ENCODE measurements at regions not wholly inside any gene's neighbourhood (a gene's known extent, or its start where the extent isn't known, plus 50 kb on each side); places are given as distances from the start of the nearest gene placed in this dataset.

- TF ChIP-seq, protein P1, sequence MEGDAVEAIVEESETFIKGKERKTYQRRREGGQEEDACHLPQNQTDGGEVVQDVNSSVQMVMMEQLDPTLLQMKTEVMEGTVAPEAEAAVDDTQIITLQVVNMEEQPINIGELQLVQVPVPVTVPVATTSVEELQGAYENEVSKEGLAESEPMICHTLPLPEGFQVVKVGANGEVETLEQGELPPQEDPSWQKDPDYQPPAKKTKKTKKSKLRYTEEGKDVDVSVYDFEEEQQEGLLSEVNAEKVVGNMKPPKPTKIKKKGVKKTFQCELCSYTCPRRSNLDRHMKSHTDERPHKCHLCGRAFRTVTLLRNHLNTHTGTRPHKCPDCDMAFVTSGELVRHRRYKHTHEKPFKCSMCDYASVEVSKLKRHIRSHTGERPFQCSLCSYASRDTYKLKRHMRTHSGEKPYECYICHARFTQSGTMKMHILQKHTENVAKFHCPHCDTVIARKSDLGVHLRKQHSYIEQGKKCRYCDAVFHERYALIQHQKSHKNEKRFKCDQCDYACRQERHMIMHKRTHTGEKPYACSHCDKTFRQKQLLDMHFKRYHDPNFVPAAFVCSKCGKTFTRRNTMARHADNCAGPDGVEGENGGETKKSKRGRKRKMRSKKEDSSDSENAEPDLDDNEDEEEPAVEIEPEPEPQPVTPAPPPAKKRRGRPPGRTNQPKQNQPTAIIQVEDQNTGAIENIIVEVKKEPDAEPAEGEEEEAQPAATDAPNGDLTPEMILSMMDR (IDR thresholded peaks at IDR 0.05; ENCODE audit: low read depth, low read length, missing input control) = no peak
- TF ChIP-seq REST (IDR thresholded peaks at IDR 0.05) = no peak
- TF ChIP-seq, protein P2, sequence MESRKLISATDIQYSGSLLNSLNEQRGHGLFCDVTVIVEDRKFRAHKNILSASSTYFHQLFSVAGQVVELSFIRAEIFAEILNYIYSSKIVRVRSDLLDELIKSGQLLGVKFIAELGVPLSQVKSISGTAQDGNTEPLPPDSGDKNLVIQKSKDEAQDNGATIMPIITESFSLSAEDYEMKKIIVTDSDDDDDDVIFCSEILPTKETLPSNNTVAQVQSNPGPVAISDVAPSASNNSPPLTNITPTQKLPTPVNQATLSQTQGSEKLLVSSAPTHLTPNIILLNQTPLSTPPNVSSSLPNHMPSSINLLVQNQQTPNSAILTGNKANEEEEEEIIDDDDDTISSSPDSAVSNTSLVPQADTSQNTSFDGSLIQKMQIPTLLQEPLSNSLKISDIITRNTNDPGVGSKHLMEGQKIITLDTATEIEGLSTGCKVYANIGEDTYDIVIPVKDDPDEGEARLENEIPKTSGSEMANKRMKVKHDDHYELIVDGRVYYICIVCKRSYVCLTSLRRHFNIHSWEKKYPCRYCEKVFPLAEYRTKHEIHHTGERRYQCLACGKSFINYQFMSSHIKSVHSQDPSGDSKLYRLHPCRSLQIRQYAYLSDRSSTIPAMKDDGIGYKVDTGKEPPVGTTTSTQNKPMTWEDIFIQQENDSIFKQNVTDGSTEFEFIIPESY (IDR thresholded peaks at IDR 0.05) = no peak
- TF ChIP-seq RAD21 (IDR thresholded peaks at IDR 0.05) = no peak
- TF ChIP-seq RXRA (IDR thresholded peaks at IDR 0.05) = no peak
- TF ChIP-seq, protein P3, sequence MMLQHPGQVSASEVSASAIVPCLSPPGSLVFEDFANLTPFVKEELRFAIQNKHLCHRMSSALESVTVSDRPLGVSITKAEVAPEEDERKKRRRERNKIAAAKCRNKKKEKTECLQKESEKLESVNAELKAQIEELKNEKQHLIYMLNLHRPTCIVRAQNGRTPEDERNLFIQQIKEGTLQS (IDR thresholded peaks at IDR 0.05) = no peak
- no peak for TF ChIP-seq YY1 (IDR thresholded peaks at IDR 0.05)
Observed at GRCh38 chr10:91033324-91033950, 112.5 kb upstream of the ANKRD1 start.
